ENCODE measurements at regions not wholly inside any gene's neighbourhood (a gene's known extent, or its start where the extent isn't known, plus 50 kb on each side); places are given as distances from the start of the nearest gene placed in this dataset.

DNA sequence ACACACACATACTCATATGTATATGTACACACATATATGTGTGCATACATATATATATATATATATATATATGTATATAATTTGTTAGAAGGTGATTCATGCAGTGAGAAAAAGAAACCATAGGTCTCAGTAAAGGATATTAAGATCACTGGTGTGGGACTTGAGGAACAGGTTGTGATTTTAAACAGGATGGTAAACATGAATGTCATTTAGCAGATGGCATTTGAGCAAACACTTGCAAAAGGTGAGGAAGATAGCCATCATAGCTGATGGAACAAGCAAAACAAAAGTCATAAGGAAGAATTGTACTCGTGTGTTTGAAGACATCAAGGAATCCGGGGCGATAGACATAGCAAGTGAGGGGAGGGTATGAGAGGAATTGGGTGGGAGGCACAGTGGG lies 784.5 kb downstream of the TSN start:
- ATAC-seq (ENCODE audit: insufficient read depth, low FRiP score) (no peak), DNase-seq (no peak)
- TF ChIP-seq, protein P1, sequence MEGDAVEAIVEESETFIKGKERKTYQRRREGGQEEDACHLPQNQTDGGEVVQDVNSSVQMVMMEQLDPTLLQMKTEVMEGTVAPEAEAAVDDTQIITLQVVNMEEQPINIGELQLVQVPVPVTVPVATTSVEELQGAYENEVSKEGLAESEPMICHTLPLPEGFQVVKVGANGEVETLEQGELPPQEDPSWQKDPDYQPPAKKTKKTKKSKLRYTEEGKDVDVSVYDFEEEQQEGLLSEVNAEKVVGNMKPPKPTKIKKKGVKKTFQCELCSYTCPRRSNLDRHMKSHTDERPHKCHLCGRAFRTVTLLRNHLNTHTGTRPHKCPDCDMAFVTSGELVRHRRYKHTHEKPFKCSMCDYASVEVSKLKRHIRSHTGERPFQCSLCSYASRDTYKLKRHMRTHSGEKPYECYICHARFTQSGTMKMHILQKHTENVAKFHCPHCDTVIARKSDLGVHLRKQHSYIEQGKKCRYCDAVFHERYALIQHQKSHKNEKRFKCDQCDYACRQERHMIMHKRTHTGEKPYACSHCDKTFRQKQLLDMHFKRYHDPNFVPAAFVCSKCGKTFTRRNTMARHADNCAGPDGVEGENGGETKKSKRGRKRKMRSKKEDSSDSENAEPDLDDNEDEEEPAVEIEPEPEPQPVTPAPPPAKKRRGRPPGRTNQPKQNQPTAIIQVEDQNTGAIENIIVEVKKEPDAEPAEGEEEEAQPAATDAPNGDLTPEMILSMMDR (IDR thresholded peaks at IDR 0.05; ENCODE audit: control extremely low read depth, extremely low read depth) = no peak
- Histone ChIP-seq H3K4me3 (no peak overlapping the region), H3K9me3 (ENCODE audit: control insufficient read depth in 4 of 4, insufficient read depth in 3 of 4, low read length in 3 of 4) (no peaks in the 10 kb centered on the region), H3K27ac (ENCODE audit: low read depth in 1 of 2, low read length in 1 of 2) (no peak overlapping the region), H3K36me3 (ENCODE audit: control insufficient read depth in 4 of 4, insufficient read depth in 4 of 4, low read length in 4 of 4) (no peaks in the 10 kb centered on the region), H3K4me1 (ENCODE audit: control insufficient read depth in 5 of 5, insufficient read depth in 5 of 5, low read length in 5 of 5) (no peaks in the 10 kb centered on the region), H3K27me3 (ENCODE audit: control insufficient read depth in 3 of 3, insufficient read depth in 3 of 3, low read length in 2 of 3) (no peaks in the 10 kb centered on the region), H3K9ac (ENCODE audit: insufficient read depth in 1 of 2, low read length in 2 of 2) (no peak overlapping the region)
- 89 to 96% methylated on average over 3 of the region's 3 CpGs for WGBS, 2 donors

DNA sequence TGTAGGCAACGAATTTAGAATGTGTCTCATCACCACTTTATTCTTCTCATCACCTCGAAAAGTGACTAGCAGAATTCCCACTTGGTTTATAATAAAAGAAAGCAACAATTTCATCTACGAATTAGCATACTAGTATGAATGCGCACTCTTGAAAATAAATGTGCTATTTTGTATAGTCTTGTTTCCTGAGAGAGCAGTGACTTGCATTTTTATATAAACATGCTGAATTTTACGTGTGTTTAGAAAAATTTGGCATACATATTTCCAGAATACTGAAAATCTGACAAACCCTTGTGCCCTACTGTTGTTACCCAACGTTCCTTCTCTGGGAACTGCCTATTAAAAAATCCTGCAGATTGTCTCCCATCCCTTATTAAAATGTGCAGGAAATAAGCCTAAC lies 786.8 kb downstream of the TSN start:
- H3K27me3 ChIP-seq (ENCODE audit: control insufficient read depth in 3 of 3, insufficient read depth in 3 of 3, low read length in 2 of 3) = no peaks in the 10 kb centered on the region
- H3K4me3 ChIP-seq = no peak overlapping the region
- ATAC-seq (ENCODE audit: insufficient read depth, low FRiP score) (no peak), DNase-seq (no peak)
- TF ChIP-seq, protein P1 (IDR thresholded peaks at IDR 0.05; ENCODE audit: control extremely low read depth, extremely low read depth) = no peak
- H3K27ac ChIP-seq (ENCODE audit: low read depth in 1 of 2, low read length in 1 of 2) = no peak overlapping the region
- 75 to 79% methylated on average over 6 of the region's 6 CpGs for WGBS, 2 donors
- H3K9me3 ChIP-seq (ENCODE audit: control insufficient read depth in 4 of 4, insufficient read depth in 3 of 4, low read length in 3 of 4) = no peaks in the 10 kb centered on the region
- H3K36me3 ChIP-seq (ENCODE audit: control insufficient read depth in 4 of 4, insufficient read depth in 4 of 4, low read length in 4 of 4) = no peaks in the 10 kb centered on the region
- no peak overlapping the region for H3K9ac ChIP-seq (ENCODE audit: insufficient read depth in 1 of 2, low read length in 2 of 2)
- no peaks in the 10 kb centered on the region for H3K4me1 ChIP-seq (ENCODE audit: control insufficient read depth in 5 of 5, insufficient read depth in 5 of 5, low read length in 5 of 5)

DNA sequence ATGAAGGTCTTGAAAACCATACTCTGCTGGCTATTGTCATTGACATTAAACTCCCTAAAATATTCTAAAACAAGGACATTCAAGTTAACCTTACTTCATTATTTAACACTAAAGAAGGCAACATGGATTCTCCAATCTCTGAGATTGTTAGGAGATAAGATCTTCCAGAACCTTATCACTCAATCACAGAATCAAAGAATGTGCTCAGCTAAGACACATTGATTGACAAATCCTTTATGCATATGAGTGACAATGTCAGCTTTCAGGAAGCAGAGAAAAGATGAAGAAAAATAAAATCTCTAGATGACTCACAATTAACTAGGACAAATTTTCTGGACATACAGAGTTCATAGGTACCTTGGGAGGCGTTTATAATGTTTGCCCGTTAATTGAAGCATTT lies 787.2 kb downstream of the TSN start:
- 67 to 75% methylated on average over 2 of the region's 2 CpGs for WGBS, 2 donors
- Histone ChIP-seq H3K27ac (ENCODE audit: low read depth in 1 of 2, low read length in 1 of 2) (no peak overlapping the region), H3K4me3 (no peak overlapping the region), H3K9ac (ENCODE audit: insufficient read depth in 1 of 2, low read length in 2 of 2) (no peak overlapping the region), H3K4me1 (ENCODE audit: control insufficient read depth in 5 of 5, insufficient read depth in 5 of 5, low read length in 5 of 5) (no peaks in the 10 kb centered on the region), H3K36me3 (ENCODE audit: control insufficient read depth in 4 of 4, insufficient read depth in 4 of 4, low read length in 4 of 4) (no peaks in the 10 kb centered on the region), H3K27me3 (ENCODE audit: control insufficient read depth in 3 of 3, insufficient read depth in 3 of 3, low read length in 2 of 3) (no peaks in the 10 kb centered on the region), H3K9me3 (ENCODE audit: control insufficient read depth in 4 of 4, insufficient read depth in 3 of 4, low read length in 3 of 4) (no peaks in the 10 kb centered on the region)
- TF ChIP-seq, protein P1 (IDR thresholded peaks at IDR 0.05; ENCODE audit: control extremely low read depth, extremely low read depth) = no peak
- DNase-seq (no peak), ATAC-seq (ENCODE audit: insufficient read depth, low FRiP score) (no peak)

DNA sequence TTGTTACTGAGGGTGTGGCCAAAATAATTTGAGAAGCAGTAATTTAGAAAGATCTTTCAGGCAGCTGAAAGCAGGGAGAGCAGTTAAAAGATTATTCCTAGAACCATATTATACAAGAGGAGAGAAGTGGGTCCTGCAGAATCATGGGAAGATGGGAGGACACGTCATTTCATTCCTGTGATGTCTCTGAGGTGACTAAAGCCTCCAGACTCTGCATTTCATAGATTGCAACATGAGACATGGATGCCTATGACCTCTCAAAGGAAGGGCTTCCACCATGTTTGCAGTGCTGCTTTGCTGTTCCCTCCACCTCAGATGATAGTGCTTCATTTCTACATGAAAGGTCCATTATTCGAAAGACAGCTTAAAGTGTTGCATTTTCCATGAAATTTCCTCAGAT lies 788.4 kb downstream of the TSN start:
- Histone ChIP-seq H3K4me1 (ENCODE audit: control insufficient read depth in 5 of 5, insufficient read depth in 5 of 5, low read length in 5 of 5) (no peaks in the 10 kb centered on the region), H3K9me3 (ENCODE audit: control insufficient read depth in 4 of 4, insufficient read depth in 3 of 4, low read length in 3 of 4) (no peaks in the 10 kb centered on the region), H3K27me3 (ENCODE audit: control insufficient read depth in 3 of 3, insufficient read depth in 3 of 3, low read length in 2 of 3) (no peaks in the 10 kb centered on the region), H3K36me3 (ENCODE audit: control insufficient read depth in 4 of 4, insufficient read depth in 4 of 4, low read length in 4 of 4) (no peaks in the 10 kb centered on the region), H3K4me3 (no peak overlapping the region), H3K9ac (ENCODE audit: insufficient read depth in 1 of 2, low read length in 2 of 2) (no peak overlapping the region), H3K27ac (ENCODE audit: low read depth in 1 of 2, low read length in 1 of 2) (no peak overlapping the region)
- TF ChIP-seq, protein P1 (IDR thresholded peaks at IDR 0.05; ENCODE audit: control extremely low read depth, extremely low read depth) = no peak
- ATAC-seq (ENCODE audit: insufficient read depth, low FRiP score) (no peak), DNase-seq (no peak)
- 90 to 91% methylated on average over 2 of the region's 2 CpGs for WGBS, 2 donors
